Embryonic facial prominence (tissue), 1 donor: ENCODE measurements at regions not wholly inside any gene's neighbourhood (a gene's known extent, or its start where the extent isn't known, plus 50 kb on each side); places are given as distances from the start of the nearest gene placed in this dataset.

Source experiments
- DNase-seq: peaks from one replicate; pipeline ENCODE4 v3.0.0-alpha.2; 2016; ENCODE audit errors: extremely low spot score

DNA sequence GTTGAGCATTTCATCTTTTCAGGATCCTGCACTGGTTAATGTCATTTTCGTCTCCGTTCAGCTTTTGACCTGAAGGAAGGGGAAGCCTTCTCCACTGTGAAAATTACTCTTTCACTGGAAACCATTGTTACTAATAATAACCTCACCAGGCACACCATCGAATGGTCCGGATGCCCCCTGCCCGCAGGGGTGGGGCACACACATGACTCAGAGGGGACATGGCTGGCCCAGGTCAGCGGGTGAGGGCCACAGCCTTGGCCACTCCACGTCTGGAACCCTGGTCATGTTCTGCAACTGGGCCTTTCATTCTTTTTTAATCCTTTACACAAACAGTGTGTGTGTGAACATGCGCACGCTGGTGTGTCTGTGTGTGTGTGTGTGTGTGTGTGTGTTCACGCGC is 191.8 kb downstream of the BCOR start:
- DNase-seq: no peak

DNA sequence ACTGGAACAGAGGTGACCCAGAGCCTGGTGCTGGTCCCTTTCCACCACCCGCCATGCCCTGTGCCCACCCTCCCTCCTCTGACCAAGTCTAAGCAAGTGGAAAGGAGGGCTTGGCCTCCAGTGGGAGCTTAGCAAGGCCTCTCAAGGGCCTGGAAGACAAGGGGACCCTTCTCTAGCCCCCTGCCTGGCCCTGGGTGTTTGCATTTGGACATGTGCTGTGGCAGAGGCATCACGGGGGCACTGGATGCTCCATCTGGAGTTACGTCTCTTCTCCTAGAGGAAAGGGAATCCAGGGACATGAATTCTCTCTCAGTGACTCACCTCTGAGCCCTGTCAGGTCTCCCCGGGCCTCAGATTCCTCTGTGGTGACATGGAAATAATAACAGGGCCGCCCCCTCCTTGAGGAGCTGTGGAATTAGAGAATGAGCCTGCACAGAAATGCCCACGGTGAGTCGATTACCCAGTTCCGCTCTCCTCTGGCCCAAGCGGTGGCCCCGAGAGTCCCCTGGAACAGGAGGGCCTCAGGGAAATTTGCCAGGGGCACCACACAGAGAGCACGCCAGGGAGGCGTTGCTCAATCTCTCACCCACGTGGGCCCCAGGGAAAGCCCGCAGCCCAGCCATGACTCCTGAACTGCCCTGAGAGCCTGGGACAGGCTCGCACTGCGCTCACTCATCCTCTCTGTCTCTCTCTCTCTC is 189.6 kb downstream of the BCOR start:
- DNase-seq: no peak

DNA sequence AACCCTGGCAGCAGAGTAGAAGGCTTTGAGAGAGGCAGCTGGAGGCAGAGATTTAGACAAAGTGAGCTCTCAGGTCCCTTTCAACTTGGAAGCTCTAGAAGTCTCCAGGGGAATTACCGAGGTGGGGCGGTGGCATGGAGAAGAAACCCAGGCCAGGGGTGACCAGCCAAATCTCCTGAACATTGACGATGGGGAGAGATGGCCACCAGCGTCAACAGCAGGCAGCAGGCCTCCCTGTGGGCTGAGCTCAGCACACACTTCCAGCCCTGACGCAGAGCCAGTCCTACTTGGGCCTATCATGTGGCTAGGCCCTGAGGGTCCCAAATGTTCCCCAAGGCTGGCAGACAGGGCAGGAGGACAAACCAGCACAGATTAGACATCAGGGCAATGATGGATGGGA is 187.8 kb downstream of the BCOR start:
- no peak for DNase-seq

DNA sequence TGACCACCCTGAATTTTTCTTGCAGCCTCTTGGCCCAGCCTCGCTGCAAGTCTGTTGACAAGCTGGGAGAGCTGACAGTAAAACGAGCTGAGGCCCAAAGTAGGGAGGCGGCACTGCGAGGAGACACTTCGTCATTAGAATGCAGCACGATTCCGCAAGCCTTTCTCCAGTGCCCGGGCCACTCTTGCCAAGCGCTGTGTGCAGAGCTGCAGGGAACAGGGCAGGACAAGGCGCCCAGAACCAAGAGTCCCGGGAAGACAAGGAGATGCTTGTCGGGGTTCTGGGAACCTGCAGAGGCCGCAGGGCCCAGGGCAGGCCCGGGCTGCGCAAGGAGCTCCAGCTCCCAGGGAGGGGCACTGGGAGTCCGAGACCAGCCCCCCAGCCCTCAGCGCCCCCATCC is 187.1 kb downstream of the BCOR start:
- DNase-seq: no peak

DNA sequence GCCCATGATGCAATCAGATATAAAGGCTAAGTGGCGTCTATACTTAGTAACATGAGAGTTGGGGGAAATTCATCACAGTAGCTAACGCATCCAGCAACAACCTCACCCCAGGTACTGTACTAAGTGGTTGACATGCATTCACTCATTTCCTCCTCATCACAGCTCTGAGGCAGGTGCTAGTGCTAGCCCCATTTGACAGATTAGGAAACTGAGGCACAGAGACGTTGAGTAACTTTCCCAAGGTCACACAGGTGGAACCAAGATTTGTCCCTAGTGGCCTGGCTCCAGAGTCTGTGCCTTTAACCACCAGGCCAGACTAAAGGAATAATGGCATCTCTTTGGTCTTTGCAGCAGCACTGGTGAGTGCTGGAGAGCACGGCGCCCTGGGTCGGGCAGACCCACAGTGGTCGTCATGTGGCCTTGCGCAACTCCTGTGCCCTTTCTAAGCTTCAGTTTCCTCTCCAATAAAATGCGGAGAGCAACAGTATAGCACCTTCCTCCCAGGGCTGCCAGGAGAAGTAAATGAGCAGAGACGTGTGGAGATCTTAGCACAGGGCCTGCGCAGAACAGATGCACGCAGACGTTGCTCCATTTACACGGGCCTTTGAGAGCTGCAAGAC is 186.4 kb downstream of the BCOR start:
- no peak for DNase-seq

DNA sequence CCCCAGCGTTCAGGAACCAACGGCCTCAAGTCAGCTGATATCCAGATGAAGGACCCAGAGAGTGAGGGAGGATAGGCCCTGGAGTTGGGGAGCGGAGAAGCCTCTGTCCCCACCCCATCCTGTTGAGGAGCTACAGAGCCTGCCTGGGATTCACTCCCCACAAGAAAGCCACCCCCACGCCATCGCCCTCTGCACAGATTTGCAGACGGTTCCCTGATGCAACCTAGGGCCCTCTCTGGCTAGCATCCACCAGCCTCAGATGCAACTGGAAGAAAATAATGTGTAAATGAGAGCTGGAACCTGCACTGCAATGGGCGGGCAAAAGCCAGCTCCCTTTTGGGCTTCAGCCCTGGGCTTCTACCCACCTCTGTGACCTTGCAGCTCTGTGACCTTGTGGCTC is 185.6 kb downstream of the BCOR start:
- DNase-seq: no peak

DNA sequence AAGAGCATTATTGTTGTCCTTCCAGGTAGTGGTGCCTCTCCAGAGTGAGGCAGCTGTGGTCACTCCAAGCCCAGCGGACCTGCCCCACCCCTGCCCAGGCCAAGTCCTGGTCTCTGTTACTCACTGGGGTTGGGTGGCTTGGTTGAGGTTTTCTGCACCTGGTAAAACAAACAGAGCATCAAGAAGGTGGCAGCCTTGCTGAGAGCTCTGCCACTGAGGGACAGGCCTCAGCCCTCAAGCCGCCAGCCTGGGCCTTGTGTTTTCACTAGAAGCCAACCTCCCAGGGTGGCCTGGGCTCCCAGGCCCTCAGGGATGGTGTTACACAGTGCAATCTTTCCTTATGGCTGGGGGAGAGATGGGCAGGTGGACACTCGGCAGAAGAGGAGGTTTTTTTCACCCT is 182.7 kb downstream of the BCOR start:
- no peak for DNase-seq

DNA sequence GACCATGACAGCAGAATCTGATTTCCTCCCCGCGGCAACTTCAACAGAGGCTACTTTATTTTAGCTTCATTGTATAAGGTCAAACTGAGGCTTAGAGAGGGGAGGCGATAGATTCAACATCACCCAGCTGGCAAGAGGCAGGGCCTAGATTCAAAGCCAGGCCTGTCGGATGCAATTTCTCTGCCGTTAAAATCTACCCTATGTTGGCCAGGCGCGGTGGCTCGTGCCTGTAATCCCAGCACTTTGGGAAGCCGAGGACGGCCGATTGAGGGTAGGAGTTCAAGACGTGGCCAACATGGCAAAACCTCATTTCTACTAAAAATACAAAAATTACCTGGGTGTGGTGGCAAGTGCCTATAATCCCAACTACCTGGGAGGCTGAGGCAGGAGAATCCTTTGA is 182.2 kb downstream of the BCOR start:
- no peak for DNase-seq

DNA sequence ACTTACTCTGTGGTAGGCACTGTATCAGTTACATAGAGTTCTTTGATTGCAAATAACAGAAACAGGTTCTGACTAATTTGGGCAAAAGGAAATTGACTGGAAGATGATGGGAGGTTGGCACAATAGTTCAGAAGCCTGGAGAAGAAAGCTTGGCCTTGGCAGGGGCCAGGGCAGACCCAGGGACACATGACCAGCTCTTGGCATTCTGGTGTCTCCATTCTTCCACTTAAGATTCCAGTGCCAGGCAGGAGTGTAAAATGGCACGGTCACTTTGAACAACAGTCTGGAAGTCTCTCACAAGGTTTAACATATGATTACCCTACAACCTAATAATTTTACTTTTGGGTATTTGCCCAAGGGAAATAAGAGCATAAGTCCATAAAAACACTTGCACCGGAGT is 175.9 kb downstream of the BCOR start:
- no peak for DNase-seq

DNA sequence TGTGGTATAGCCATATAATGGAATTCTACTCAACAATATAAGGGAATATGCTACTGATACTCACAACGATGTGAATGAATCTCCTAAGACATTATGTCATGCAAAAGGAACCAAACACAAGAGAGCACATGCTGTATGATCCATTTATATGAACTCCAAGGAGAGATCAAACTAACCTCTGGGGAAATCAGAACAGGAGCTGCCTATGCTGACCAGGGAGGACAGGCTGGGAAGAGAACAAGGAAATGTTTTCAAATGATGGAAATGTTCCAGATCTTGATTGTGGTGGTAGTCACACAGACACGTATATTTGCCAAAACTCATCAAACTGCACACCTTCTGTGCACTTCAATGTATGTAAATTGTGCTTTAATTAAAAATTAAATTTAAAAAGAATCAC is 175.3 kb downstream of the BCOR start:
- DNase-seq: no peak

DNA sequence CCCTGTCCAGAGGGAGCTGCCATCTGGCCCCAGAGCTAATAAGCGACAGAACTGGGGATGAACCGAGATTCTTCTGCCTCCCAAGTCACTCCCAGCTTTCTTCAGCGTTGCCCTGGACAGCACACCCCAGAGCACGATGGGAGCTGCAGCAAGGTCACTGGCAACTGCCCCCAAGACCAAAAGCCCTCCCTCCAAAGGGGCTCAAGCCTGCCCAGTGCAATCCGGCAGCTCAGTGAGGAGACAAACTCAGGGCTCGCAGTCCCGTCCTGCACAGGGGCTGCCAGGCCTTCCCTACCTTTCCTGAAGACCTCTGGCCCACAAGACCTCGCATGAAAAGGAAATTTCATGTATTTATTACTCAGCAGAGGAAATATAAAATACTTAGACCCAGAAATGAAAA is 174.8 kb downstream of the BCOR start:
- DNase-seq: no peak

DNA sequence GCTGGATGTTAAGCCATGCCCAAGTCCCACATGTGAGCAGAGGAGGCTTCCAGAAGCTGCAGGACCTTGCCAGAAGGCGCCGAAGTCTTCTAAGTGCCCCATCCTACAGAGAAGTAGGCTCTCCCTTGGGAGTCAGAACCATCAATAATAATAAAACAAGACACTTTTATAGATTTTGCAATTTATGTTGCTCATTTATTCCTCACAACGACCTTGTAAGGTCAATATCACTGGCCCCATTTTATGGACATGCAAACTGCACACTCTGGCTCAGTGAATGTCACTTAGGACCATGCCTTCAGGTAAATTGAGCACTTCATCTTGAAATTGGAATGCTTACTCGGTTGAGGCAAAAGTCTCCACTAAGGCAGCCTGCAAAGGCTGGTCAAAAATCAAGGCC is 170.4 kb downstream of the BCOR start:
- DNase-seq: no peak

DNA sequence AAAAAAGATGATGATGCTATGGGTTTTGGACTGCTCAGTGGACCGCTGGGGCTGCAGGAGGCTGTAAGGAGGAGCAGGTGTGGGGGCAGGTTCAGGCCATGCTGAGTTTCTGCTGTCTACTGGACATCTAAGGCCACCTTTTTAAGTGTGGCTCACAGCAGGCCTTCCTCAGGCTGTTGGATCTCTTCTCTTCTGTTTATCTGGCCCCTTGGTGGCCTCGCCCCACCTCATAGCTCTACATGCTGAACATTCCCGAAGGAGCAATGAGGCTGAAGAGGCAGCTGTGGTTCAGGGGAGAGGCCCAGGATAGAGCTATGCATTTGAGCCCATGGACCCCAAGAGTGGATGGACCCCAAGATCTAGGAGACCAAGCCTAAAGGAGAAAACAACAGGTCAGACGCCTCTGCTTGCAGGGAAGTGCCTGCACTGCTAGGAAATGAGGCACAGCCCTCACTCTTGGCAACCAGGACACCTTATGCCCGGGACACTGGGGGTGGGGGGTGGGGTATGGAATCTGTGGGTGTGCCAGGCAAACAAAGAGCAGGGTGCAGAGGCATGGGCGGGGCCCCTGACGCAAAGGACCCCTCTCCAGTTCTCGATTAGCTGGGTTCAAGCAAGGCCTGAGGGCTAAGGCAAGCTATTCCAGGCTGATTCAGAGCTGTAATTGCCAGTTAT is 168.9 kb downstream of the BCOR start:
- no peak for DNase-seq

DNA sequence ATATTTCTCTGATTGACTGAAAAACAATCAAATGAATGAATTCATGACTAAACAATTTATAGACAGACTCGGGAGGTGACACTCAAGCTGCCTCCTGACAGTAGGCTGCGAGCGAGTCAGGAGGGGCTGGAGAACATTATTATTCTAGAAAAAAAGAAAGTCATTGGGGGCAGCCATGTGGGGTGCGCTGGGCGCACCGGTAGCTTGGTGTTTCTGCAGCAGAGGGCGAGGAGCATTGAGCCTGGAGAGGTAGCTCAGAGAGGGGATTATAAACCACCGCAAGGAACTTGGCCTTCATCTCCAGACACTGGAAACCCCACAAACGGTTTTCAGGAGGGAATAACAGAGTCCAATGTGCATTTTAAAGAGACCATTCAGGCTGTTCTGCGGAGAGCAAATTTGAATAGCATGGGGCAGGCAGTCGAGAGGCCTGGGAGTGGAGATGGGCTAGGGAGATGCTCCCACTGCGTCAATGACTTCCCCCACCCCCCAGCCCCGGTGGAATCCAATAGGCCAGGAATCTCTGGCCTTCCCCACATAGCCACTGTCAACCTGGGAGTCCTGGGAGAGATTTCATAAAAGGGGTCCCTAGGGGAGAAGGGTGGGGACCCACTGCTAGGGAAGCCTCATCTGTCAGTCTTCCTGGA is 168.3 kb downstream of the BCOR start:
- no peak for DNase-seq

DNA sequence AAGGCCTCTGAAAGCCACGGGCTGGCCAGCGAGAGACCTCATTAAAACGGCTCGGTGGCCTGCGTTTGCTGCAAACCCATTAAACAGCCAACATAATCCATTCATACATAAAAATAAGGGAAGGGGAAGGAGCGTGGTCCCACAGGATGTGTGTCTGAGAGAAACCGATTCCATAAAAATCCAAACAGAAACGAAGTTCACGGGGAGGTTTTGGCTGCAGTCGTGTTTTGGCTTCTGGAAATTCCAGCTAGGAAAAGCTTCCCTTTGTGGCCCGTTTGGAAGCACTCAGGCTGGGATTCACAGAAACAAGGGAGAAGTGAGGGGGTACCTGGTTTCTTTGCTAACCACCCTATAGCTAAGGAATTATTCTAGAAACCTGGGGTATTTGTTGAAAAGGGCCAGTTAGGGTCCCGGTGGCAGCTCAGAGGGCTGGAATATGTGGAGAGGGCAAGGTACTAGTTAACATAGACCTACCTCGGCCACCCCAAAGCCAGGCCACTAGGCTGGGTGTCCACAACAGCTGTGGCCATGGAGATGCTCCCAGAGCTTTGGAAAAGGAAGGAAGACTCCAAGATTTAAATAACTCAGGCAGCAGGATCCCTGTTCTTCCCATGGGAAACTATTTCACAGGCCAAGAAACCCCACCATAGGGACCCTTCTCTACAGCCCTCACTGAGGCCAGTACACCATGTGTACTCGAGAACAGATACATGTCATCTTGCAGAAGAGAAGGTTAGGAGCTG is 166.8 kb downstream of the BCOR start:
- no peak for DNase-seq

DNA sequence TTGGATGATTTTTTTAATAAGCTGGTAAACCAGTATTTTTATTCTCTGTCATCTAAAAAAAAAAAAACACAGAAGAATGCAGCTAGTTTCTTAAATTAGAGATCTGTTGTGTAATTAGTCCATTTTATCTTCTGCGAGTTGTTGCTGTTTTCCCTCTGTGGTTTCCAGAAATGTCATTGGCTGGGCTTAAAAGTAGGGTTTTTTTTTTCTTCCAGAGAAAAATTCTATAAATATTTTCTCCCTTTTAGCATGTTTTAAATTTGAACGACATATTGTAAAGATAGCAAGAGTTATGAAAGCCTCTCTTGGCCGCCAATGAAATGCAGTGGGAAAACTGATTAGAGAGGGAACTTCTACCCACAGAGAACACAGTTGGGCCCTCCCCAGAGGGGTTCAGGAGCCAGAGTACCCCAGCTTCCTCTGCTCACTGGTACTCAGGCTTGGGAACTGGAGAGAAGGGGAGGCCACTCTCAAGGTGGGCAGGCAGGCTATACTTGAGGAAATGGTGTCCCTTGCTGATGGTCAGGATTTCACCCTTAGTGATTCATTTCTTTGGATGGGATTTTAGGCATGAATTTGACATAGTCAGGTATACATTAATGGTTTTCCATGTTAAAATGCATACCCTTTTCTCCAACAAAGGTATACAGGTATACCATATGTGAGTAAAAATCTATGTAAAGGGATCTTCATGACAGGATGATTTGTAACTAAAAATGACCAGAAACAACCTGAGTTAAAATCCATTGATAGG is 166.1 kb downstream of the BCOR start:
- no peak for DNase-seq

DNA sequence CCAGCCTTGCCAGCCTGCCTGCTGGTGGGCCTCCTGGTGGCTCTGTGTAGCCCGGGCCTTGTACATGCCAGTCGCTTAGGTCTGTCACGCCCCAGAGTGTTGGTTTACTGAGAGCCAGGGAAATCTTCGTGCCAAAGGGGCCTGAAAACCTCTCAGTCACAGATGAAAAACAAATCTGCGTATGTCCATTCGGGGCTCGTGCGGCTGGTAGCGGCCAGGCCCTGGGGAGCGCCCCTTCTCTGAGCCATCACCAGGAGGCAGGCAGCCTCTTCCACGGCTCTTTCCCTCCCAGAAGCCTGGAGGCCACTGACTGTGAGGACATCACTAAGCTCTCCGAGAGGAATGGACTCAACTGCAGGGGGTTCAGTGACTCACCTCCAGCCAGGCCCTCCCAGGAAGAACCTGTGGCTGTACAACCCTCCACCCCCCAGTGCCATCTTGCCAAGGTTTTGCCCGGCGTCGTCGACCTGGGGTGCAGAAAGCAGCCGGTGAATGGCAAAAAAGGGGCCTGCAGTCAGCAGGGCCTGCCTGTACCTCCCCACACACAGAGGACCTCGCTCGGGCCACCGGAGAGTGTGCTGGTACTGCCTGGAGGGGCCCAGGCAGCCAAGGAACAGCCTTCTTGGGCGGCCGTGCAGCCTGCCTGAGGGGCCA is 162.2 kb downstream of the BCOR start:
- no peak for DNase-seq

DNA sequence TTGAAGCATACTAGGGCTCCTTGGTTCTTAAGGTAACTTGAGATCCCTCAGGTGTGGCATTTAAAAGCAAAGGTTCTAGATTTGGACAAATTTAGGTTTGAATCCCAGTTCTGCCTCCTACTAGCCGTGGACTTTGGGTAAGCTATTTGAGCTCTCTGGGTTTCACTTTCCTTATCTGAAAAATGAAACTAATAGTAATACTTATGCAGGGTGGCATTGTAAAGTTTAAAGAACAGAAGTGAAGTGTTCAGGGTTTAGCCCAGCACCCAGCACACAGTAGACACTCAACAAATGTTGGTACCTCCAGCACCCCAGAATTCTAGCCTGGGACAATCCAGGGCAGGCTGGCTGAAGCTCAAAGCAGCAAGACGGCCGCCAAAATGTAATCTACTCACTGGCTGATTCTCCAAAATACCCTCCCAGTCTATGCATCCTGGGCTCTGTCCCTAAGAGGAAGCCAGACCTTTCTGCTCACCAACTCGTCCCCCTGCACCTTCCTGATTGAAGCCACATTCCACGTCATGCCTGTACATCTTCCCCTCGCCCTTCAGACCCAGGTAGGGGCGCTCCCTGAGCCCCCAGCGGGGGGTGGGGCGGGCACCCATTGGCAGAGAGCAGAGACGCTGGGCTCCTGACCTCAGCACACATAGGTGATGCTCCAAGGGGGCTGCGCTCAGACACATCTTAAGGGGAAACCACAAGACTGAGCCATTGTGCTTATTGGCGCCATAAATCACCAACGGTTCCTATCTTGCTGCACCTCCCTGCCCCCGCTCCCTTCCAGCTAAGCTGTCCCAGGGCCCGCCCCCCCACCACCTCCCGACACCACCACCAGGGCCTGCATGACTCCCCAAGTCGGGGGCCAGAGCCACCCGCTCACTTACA is 160.6 kb downstream of the BCOR start:
- no peak for DNase-seq

DNA sequence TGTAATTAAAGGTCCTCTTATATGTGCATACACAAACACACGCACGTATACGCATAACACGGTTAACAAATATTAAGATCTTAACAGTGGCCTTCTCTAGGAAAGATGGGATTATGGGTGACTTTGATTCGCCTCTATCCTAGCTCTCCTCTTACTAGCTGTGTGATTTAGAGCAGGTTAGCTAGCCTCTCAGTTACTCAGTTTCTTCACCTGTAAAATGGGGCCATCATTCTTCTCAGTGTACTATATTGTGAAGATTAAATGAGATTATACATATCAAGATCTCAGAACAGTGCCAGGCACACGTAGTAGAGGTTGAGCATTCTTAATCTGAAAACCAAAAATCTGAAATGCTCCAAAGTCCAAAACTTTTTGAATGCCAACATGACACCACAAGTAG is 159.3 kb downstream of the BCOR start:
- DNase-seq: no peak

DNA sequence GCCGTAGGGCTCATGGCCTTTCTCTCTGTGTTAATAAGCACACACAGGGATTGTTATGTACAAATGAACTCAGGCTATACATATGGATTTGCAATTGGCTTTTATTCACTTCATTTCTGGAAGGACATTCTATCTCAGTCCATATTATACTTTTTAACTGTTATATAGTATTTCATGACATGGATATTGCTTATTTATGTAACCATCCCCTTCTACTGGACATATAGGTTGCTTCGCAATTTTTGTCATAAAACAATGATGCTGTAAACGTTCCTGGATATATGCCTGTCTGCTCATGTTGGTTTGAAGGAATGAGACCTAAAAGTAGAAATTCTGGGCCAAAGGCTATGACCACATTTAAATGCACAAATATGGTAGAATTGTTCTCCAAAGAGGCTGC is 158.1 kb downstream of the BCOR start:
- DNase-seq: no peak
